H1 (cell line): ENCODE measurements at regions not wholly inside any gene's neighbourhood (a gene's known extent, or its start where the extent isn't known, plus 50 kb on each side); places are given as distances from the start of the nearest gene placed in this dataset.
A peak's percentile ranks its signal among the peaks of the same experiment; 100 is the strongest.

Source experiments
- CBX5 ChIP-seq: fragments of 300-800, 300-1000 bp; sonication (generic); IDR thresholded peaks from 2 replicates; pipeline ENCODE4 v1.7.1; 2016; ENCODE audit warnings: antibody characterized with exemption, low read length, low read depth
- EP300 ChIP-seq, 2 experiments: IDR thresholded peaks; 1 replicate in 1 of 2; 2 replicates in 1 of 2; pipeline ENCODE4 v1.6.1; 2011 to 2012; ENCODE audit warnings: low read depth in 2 of 2, low read length in 2 of 2, mild to moderate bottlenecking in 2 of 2, borderline replicate concordance in 1 of 2, inconsistent platforms in 1 of 2, moderate library complexity in 1 of 2
- EZH2 ChIP-seq: fragments of 200-600 bp; sonication (generic); IDR thresholded peaks from 2 replicates; pipeline ENCODE4 v1.7.1; 2012; ENCODE audit warnings: low read depth, mild to moderate bottlenecking, moderate library complexity, low read length, inconsistent platforms; ENCODE audit not compliant: severe bottlenecking
- JUN ChIP-seq: IDR thresholded peaks from 2 replicates; pipeline ENCODE4 v1.6.1; 2011; ENCODE audit warnings: low read depth, mild to moderate bottlenecking, improper control_type of control experiment, low read length
- JUND ChIP-seq: IDR thresholded peaks from 2 replicates; pipeline ENCODE4 v1.6.1; 2011; ENCODE audit warnings: mild to moderate bottlenecking, improper control_type of control experiment, low read length
- KDM1A ChIP-seq: fragments of 200-600, 300-600 bp; sonication (generic); IDR thresholded peaks from 2 replicates; pipeline ENCODE4 v1.7.1; 2016; ENCODE audit warnings: mild to moderate bottlenecking, low read length, borderline replicate concordance
- MAFK ChIP-seq: IDR thresholded peaks from 2 replicates; pipeline ENCODE4 v1.6.1; 2012; ENCODE audit warnings: low read depth, mild to moderate bottlenecking, improper control_type of control experiment, low read length
- PHF8 ChIP-seq: fragments of 200-600 bp; sonication (generic); conservative IDR thresholded peaks from 2 replicates; pipeline ENCODE4 v1.7.1; 2012; ENCODE audit warnings: low read depth, mild to moderate bottlenecking, inconsistent platforms, low read length, moderate library complexity
- POLR2A ChIP-seq, 2 experiments: IDR thresholded peaks; 1 replicate in 1 of 2; 2 replicates in 1 of 2; pipeline ENCODE4 v1.6.1; 2011; ENCODE audit warnings: low read depth in 2 of 2, low read length in 2 of 2, mild to moderate bottlenecking in 2 of 2; ENCODE audit errors: control extremely low read depth in 1 of 2
- POLR2AphosphoS5 ChIP-seq: IDR thresholded peaks from 2 replicates; pipeline ENCODE4 v1.6.1; 2011; ENCODE audit warnings: low read depth, low read length
- SP1 ChIP-seq: IDR thresholded peaks from 2 replicates; pipeline ENCODE4 v1.6.1; 2011; ENCODE audit warnings: low read depth, low read length
- TF ChIP-seq, protein P1 (sequence below), 3 experiments: IDR thresholded peaks; 1 replicate in 2 of 3; 2 replicates in 1 of 3; pipeline versions ENCODE4 v1.5.1 to v1.6.1; 2011; ENCODE audit warnings: low read length in 3 of 3, mild to moderate bottlenecking in 3 of 3, inconsistent platforms in 2 of 3, low read depth in 1 of 3, moderate library complexity in 1 of 3; ENCODE audit not compliant: insufficient read depth in 1 of 3; ENCODE audit errors: control extremely low read depth in 1 of 3
- TF ChIP-seq, protein P2 (sequence below): IDR thresholded peaks from 2 replicates; pipeline ENCODE4 v1.6.1; 2011; ENCODE audit warnings: low read depth, mild to moderate bottlenecking, low read length; ENCODE audit not compliant: insufficient read depth
- TF ChIP-seq, protein P3 (sequence below): IDR thresholded peaks from 2 replicates; pipeline ENCODE4 v1.6.1; 2011; ENCODE audit warnings: low read length, improper control_type of control experiment

DNA sequence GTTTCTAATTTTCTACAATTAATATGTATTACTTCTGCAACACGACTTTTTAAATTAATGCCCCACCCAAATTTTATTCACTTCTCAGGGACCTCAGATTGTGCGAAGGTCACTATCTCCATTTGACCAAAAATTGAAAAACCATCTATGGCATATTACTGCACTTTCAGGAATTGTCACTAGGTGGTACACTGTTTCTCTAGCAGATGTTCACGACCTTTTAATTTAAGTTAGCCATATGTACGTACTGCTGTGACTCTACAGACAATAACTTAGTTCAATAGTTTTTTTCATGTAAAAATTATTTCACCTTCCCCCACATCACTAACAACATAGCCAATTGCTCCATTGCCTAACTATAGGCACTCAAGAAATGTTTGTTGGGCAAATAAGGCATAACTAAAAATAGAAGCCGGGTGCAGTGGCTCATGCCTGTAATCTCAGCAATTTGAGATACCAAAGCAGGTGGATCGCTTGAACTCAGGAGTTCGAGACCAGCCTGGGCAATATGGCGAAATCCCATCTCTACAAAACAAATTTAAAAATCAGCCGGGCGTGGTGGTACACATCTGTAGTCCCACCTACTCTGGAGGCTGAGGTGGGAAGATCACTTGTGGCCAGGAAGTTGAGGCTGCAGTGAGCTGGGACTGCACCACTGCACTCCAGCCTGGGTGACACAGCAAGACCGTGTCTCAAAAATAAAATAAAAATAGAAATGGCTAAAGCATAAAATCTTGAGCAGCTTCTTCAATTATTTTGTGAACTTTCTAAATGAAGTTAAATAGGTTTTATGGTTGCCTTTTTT is 75.7 kb upstream of the PKN2 start:
- TF ChIP-seq, protein P1, sequence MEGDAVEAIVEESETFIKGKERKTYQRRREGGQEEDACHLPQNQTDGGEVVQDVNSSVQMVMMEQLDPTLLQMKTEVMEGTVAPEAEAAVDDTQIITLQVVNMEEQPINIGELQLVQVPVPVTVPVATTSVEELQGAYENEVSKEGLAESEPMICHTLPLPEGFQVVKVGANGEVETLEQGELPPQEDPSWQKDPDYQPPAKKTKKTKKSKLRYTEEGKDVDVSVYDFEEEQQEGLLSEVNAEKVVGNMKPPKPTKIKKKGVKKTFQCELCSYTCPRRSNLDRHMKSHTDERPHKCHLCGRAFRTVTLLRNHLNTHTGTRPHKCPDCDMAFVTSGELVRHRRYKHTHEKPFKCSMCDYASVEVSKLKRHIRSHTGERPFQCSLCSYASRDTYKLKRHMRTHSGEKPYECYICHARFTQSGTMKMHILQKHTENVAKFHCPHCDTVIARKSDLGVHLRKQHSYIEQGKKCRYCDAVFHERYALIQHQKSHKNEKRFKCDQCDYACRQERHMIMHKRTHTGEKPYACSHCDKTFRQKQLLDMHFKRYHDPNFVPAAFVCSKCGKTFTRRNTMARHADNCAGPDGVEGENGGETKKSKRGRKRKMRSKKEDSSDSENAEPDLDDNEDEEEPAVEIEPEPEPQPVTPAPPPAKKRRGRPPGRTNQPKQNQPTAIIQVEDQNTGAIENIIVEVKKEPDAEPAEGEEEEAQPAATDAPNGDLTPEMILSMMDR (IDR thresholded peaks at IDR 0.05; ENCODE audit: control extremely low read depth in 1 of 3, insufficient read depth in 1 of 3, low read depth in 1 of 3, low read length in 3 of 3), result peak in 2 of 3 experiments; percentile 23 to 57; a peak in 1 of 4 replicates
- TF ChIP-seq JUN (no peak), POLR2A (IDR thresholded peaks at IDR 0.05; ENCODE audit: control extremely low read depth in 1 of 2, low read depth in 2 of 2, low read length in 2 of 2) (no peak), EZH2 (no peak), KDM1A (no peak), PHF8 (no peak), POLR2AphosphoS5 (no peak), MAFK (no peak), EP300 (IDR thresholded peaks at IDR 0.05; ENCODE audit: borderline replicate concordance in 1 of 2, low read depth in 2 of 2, low read length in 2 of 2) (no peak), CBX5 (no peak), JUND (no peak), SP1 (no peak)
- TF ChIP-seq, protein P2, sequence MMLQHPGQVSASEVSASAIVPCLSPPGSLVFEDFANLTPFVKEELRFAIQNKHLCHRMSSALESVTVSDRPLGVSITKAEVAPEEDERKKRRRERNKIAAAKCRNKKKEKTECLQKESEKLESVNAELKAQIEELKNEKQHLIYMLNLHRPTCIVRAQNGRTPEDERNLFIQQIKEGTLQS, result no peak
- TF ChIP-seq, protein P3, sequence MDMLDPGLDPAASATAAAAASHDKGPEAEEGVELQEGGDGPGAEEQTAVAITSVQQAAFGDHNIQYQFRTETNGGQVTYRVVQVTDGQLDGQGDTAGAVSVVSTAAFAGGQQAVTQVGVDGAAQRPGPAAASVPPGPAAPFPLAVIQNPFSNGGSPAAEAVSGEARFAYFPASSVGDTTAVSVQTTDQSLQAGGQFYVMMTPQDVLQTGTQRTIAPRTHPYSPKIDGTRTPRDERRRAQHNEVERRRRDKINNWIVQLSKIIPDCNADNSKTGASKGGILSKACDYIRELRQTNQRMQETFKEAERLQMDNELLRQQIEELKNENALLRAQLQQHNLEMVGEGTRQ, result no peak
